NB4 (cell line): ENCODE measurements at regions not wholly inside any gene's neighbourhood (a gene's known extent, or its start where the extent isn't known, plus 50 kb on each side); places are given as distances from the start of the nearest gene placed in this dataset.

Experiments used
- DNase-seq: peaks from one replicate; pipeline ENCODE4 v3.0.0; 2010; ENCODE audit warnings: low read depth
- H3K4me3 ChIP-seq: one replicate; pipeline ENCODE4 v1.5.1; 2011; ENCODE audit warnings: mild to moderate bottlenecking, low read depth, low read length, moderate library complexity
- MYC ChIP-seq: IDR thresholded peaks from 2 replicates; pipeline ENCODE4 v1.6.1; 2011; ENCODE audit warnings: low read depth, low read length
- POLR2A ChIP-seq: IDR thresholded peaks from 2 replicates; pipeline ENCODE4 v1.6.1; 2011; ENCODE audit warnings: mild to moderate bottlenecking; ENCODE audit not compliant: insufficient read length; ENCODE audit errors: extremely low read depth
- TF ChIP-seq, protein P1 (sequence below): IDR thresholded peaks from one replicate; pipeline ENCODE4 v1.5.1; 2012; ENCODE audit warnings: low read depth, low read length
- TF ChIP-seq, protein P2 (sequence below): IDR thresholded peaks from 2 replicates; pipeline ENCODE4 v1.6.1; 2011; ENCODE audit warnings: low read depth, low read length

DNA sequence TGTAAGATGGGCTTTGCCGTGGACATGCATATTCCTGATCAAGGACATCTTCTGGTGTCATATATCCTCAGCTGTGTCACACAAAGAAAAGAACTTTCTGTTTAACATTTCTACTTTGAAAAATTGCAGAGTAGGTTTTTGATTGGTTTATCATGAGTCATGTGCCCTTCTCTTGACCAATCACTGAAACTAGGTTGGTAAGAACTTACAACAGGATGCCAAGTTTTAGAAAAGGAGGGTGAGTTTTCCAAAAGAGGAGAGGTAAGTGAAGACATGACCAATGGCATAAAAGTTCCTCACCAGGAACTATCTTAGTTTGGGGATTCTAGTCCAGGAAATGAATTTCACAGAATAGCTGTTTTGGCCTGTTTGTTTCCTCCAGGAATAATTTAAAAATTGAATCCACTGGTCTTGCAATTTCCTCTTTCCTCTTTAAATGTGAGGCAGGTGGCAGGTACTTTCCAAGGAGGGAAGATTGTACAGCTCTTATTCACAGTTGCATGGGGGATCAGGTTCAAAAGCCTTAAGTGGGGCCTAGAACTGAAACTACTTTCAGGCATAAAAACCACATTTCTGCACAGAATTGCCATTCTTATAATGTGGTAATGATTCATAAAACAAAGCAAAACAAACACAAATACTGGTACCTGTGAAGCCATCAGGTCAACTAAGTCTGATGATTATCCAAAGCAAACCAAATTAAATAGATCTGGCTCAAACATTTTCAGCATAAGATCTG lies 1114.5 kb upstream of the LCORL start:
- no peak overlapping the region for H3K4me3 ChIP-seq
- no peak for DNase-seq
- no peak for TF ChIP-seq MYC
- TF ChIP-seq, protein P1, sequence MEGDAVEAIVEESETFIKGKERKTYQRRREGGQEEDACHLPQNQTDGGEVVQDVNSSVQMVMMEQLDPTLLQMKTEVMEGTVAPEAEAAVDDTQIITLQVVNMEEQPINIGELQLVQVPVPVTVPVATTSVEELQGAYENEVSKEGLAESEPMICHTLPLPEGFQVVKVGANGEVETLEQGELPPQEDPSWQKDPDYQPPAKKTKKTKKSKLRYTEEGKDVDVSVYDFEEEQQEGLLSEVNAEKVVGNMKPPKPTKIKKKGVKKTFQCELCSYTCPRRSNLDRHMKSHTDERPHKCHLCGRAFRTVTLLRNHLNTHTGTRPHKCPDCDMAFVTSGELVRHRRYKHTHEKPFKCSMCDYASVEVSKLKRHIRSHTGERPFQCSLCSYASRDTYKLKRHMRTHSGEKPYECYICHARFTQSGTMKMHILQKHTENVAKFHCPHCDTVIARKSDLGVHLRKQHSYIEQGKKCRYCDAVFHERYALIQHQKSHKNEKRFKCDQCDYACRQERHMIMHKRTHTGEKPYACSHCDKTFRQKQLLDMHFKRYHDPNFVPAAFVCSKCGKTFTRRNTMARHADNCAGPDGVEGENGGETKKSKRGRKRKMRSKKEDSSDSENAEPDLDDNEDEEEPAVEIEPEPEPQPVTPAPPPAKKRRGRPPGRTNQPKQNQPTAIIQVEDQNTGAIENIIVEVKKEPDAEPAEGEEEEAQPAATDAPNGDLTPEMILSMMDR = no peak

DNA sequence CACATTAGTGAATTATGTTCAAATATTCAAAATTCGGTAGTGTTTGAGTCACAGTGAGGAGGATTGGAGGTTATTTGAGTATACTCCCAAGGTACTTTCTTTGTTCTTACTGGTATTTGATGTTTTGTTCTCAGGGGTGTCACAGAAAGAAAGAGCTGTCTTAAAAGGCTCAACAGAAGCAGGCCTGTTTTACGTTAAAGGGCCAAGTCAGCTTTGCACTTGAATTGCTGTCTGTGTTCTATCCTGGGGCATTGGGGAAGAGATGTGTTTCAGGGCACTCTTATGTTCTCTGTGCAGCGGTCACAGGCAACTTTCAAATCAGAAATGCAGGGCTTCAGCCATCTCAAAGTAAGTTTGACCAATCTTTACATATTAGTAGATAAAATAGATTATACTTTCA lies 1113.1 kb upstream of the LCORL start:
- no peak overlapping the region for H3K4me3 ChIP-seq
- DNase-seq = no peak
- TF ChIP-seq MYC (no peak), POLR2A (no peak)
- TF ChIP-seq, protein P2, sequence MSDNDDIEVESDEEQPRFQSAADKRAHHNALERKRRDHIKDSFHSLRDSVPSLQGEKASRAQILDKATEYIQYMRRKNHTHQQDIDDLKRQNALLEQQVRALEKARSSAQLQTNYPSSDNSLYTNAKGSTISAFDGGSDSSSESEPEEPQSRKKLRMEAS = no peak
- TF ChIP-seq, protein P1 = no peak

DNA sequence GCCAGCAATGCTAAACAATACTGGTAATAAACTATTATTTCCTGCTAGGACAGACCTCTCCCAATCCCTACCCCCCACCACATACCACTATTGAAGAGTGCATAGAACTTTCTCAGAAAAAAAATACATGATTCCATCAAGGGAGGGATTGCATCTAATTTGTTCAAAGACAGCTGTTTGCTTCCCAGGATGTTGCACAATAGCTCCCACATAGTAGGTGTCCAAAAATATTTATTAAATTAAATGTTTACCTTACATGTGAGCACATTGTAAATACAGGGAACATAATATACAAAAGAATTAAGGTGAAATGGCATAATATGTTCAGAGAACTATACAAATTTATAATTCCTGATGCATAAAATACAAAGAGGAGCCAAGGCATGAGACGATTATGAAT lies 1111.8 kb upstream of the LCORL start:
- TF ChIP-seq, protein P2 = no peak
- TF ChIP-seq, protein P1 = no peak
- TF ChIP-seq MYC (no peak), POLR2A (no peak)
- DNase-seq = no peak
- no peak overlapping the region for H3K4me3 ChIP-seq

DNA sequence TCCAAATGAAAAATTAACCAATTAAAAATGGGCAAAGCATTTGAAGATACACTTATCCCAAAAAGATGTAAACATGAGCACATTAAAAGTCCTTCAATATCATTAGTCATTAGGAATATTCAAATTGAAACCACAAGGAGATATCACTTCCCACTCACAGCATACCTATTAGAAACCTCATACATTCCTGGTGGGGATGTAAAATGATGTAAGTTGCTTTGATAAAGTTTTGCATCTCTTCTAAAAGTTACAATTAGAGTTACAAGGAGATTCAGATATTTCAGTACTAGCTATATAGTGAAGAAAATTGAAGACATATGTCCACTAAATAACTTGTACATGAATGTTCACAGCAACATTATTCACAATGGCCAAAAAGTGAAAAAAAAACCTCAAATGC lies 1109.3 kb upstream of the LCORL start:
- TF ChIP-seq MYC (no peak), POLR2A (no peak)
- TF ChIP-seq, protein P1 = no peak
- TF ChIP-seq, protein P2 = no peak
- no peak for DNase-seq
- H3K4me3 ChIP-seq = no peak overlapping the region

DNA sequence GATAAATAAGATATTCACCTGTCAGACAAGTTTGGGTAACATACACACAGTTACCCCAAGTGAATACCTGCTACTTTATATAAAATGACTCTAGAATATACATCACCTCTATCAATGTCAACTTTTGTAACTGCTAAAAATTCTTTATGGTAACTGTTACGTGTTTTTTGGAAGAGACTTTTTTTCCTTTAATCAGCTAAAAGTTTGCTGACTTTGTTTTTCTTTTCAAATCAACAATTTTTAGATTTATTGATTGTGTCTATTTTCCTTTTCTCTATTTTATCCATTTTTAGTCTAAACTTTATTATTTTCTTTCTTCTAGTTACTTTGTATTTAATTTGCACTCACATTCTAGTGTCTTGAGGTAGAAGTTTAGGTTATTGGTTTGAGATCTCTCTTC lies 1106.6 kb upstream of the LCORL start:
- DNase-seq = no peak
- TF ChIP-seq, protein P1 = no peak
- TF ChIP-seq POLR2A = no peak
- TF ChIP-seq, protein P2 = no peak
- TF ChIP-seq MYC = no peak
- H3K4me3 ChIP-seq = no peak overlapping the region

DNA sequence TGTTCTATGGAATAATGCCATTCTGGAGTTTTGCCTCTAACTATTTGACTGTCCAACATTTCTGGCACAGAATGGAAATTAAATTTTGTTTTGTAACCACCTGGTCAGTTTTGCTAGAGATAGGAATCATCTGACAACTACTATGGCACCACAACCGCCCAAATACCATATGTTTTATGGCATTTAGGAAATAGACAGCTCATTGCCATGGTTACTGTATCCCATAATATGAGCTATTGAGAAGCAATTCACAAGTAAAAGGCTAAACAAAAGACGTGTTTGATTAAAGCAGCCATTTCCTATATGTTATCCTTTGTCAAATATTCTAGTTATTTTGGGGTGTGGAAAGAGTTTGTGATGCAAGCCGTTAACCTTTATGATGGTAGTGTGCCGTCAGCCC lies 1105.3 kb upstream of the LCORL start:
- TF ChIP-seq MYC = no peak
- TF ChIP-seq, protein P1 = no peak

More for the DNA sequence above, 1105.3 kb upstream of the LCORL start:
- no peak for DNase-seq
- no peak overlapping the region for H3K4me3 ChIP-seq
